ENCODE measurements at regions not wholly inside any gene's neighbourhood (a gene's known extent, or its start where the extent isn't known, plus 50 kb on each side); places are given as distances from the start of the nearest gene placed in this dataset.

DNA sequence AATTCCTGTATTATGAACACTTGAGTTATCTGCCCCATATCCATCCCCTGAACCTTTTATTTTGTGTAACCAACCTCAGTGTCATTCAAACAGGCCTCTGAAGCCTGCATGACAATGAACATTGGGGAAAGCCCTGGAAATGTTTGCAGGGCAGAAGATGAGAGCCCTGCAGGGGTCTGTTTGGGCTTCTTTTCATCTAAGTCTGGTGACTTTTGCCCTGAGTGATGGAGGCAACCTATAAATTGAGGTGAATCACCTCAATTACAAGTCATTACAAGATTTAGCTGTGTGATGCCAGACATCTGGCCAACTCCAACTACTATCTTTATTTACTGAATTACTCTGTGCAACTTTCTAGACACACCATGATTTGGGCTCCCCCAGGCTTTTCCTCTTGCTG, 189.2 kb downstream of the MAF start:
- TF ChIP-seq, protein P1, sequence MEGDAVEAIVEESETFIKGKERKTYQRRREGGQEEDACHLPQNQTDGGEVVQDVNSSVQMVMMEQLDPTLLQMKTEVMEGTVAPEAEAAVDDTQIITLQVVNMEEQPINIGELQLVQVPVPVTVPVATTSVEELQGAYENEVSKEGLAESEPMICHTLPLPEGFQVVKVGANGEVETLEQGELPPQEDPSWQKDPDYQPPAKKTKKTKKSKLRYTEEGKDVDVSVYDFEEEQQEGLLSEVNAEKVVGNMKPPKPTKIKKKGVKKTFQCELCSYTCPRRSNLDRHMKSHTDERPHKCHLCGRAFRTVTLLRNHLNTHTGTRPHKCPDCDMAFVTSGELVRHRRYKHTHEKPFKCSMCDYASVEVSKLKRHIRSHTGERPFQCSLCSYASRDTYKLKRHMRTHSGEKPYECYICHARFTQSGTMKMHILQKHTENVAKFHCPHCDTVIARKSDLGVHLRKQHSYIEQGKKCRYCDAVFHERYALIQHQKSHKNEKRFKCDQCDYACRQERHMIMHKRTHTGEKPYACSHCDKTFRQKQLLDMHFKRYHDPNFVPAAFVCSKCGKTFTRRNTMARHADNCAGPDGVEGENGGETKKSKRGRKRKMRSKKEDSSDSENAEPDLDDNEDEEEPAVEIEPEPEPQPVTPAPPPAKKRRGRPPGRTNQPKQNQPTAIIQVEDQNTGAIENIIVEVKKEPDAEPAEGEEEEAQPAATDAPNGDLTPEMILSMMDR (IDR thresholded peaks at IDR 0.05 in 2 of 3, conservative IDR thresholded peaks at IDR 0.05 in 1 of 3; ENCODE audit: borderline replicate concordance in 1 of 3, insufficient read depth in 1 of 3, low read depth in 2 of 3, low read length in 2 of 3), result no peak
- TF ChIP-seq EZH2 (IDR thresholded peaks at IDR 0.05), result no peak
- no peak for TF ChIP-seq ELF1 (IDR thresholded peaks at IDR 0.05; ENCODE audit: borderline replicate concordance, low read depth)
- TF ChIP-seq POLR2A (IDR thresholded peaks at IDR 0.05; ENCODE audit: borderline replicate concordance, extremely low read depth, insufficient read depth, insufficient read length), result no peak
- TF ChIP-seq ZNF274 (IDR thresholded peaks at IDR 0.05; ENCODE audit: low read depth, low read length), result no peak
